GM23338 (cell line): ENCODE measurements at regions not wholly inside any gene's neighbourhood (a gene's known extent, or its start where the extent isn't known, plus 50 kb on each side); places are given as distances from the start of the nearest gene placed in this dataset.

Source experiments
- ATAC-seq: fragments of 200-7000 bp; cut with Tn5 transposase; 3 replicates; pipeline ENCODE4 v1.9.1; 2020
- DNase-seq: peaks from one replicate; pipeline ENCODE4 v3.0.0-alpha.2; 2015; ENCODE audit warnings: low spot score
- H2AFZ ChIP-seq: fragments of 200-600 bp; sonication (generic); 2 replicates; pipeline ENCODE4 v1.8.0; 2016; ENCODE audit warnings: antibody characterized with exemption, mild to moderate bottlenecking, moderate library complexity
- H3F3A ChIP-seq: fragments of 200-600 bp; sonication (generic); replicated peaks from 2 replicates; pipeline ENCODE4 v1.8.0; 2017; ENCODE audit warnings: antibody characterized with exemption, mixed run types, low read depth
- H3K27ac ChIP-seq: fragments of 200-600 bp; sonication (generic); 2 replicates; pipeline ENCODE4 v1.6.1; 2016; ENCODE audit warnings: low read depth
- H3K27me3 ChIP-seq: fragments of 200-600 bp; sonication (generic); 2 replicates; pipeline ENCODE4 v1.8.0; 2016; ENCODE audit warnings: mild to moderate bottlenecking, mixed run types, moderate library complexity; ENCODE audit not compliant: insufficient read depth
- H3K36me3 ChIP-seq: fragments of 200-600 bp; sonication (generic); 2 replicates; pipeline ENCODE4 v1.8.0; 2016; ENCODE audit warnings: mild to moderate bottlenecking; ENCODE audit not compliant: insufficient read depth
- H3K4me1 ChIP-seq: fragments of 200-600 bp; sonication (generic); 2 replicates; pipeline ENCODE4 v1.8.0; 2016; ENCODE audit warnings: mild to moderate bottlenecking, moderate library complexity; ENCODE audit not compliant: insufficient read depth
- H3K4me2 ChIP-seq: fragments of 200-600 bp; sonication (generic); 2 replicates; pipeline ENCODE4 v1.7.1; 2017; ENCODE audit warnings: mixed run types
- H3K4me3 ChIP-seq: fragments of 200-600 bp; sonication (generic); 2 replicates; pipeline ENCODE4 v1.6.1; 2016; ENCODE audit warnings: mixed run types
- H3K79me2 ChIP-seq: fragments of 200-600 bp; sonication (generic); replicated peaks from 2 replicates; pipeline ENCODE4 v1.8.0; 2017; ENCODE audit warnings: mild to moderate bottlenecking; ENCODE audit not compliant: insufficient read depth
- H3K9me2 ChIP-seq: fragments of 200-600 bp; sonication (generic); 2 replicates; pipeline ENCODE4 v1.8.0; 2017; ENCODE audit not compliant: insufficient read depth
- H4K20me1 ChIP-seq: fragments of 200-600 bp; sonication (generic); replicated peaks from 2 replicates; pipeline ENCODE4 v1.8.0; 2017; ENCODE audit warnings: mild to moderate bottlenecking; ENCODE audit not compliant: insufficient read depth
- H3K27ac Mint-ChIP-seq: 2 replicates; pipeline ENCODE4 v1.8.0; 2020; ENCODE audit warnings: inconsistent platforms, mild to moderate bottlenecking, moderate library complexity, mixed read lengths
- H3K27me3 Mint-ChIP-seq: 3 replicates; pipeline ENCODE4 v1.8.0; 2022; ENCODE audit warnings: low read depth, mild to moderate bottlenecking, moderate library complexity, mixed read lengths, inconsistent platforms; ENCODE audit not compliant: insufficient read depth, poor library complexity
- H3K36me3 Mint-ChIP-seq: 3 replicates; pipeline ENCODE4 v1.8.0; 2021; ENCODE audit warnings: low read depth, mild to moderate bottlenecking, inconsistent platforms, moderate library complexity, mixed read lengths
- H3K4me1 Mint-ChIP-seq: 3 replicates; pipeline ENCODE4 v1.8.0; 2020; ENCODE audit warnings: mild to moderate bottlenecking, inconsistent platforms, mixed read lengths
- H3K4me3 Mint-ChIP-seq: 3 replicates; pipeline ENCODE4 v1.8.0; 2021; ENCODE audit warnings: moderate library complexity, mild to moderate bottlenecking, inconsistent platforms, mixed read lengths
- H3K9me3 Mint-ChIP-seq: 3 replicates; pipeline ENCODE4 v1.8.0; 2020; ENCODE audit warnings: moderate library complexity, mild to moderate bottlenecking, inconsistent platforms, mixed read lengths
- EZH2 ChIP-seq: fragments of 200-600 bp; sonication (generic); IDR thresholded peaks from one replicate; pipeline ENCODE4 v1.8.0; 2017; ENCODE audit warnings: antibody characterized with exemption, mild to moderate bottlenecking, low read depth; ENCODE audit not compliant: unreplicated experiment
- EZH2phosphoT487 ChIP-seq: fragments of 200-600 bp; sonication (generic); IDR thresholded peaks from one replicate; pipeline ENCODE4 v1.8.1; 2018; ENCODE audit warnings: antibody characterized with exemption; ENCODE audit not compliant: unreplicated experiment
- JUNB ChIP-seq: IDR thresholded peaks from one replicate; pipeline ENCODE4 v1.6.1; 2016; ENCODE audit warnings: antibody characterized with exemption; ENCODE audit not compliant: unreplicated experiment
- NANOG ChIP-seq: IDR thresholded peaks from 2 replicates; pipeline ENCODE4 v1.6.1; 2016; ENCODE audit warnings: antibody characterized with exemption, borderline replicate concordance
- POLR2AphosphoS5 ChIP-seq: IDR thresholded peaks from 2 replicates; pipeline ENCODE4 v1.6.1; 2016; ENCODE audit warnings: antibody characterized with exemption, low read depth
- ZNF114 ChIP-seq: fragments of 250-450 bp; sonication (Bioruptor Pico); IDR thresholded peaks from 2 replicates; pipeline ENCODE4 v1.5.0; 2020; ENCODE audit warnings: mild to moderate bottlenecking, moderate library complexity
- ZNF331 ChIP-seq: fragments of 250-450 bp; sonication (Bioruptor Pico); IDR thresholded peaks from 2 replicates; pipeline ENCODE4 v1.5.0; 2020; ENCODE audit warnings: low read depth, mild to moderate bottlenecking, moderate library complexity
- TF ChIP-seq, protein P1 (sequence below): IDR thresholded peaks from 2 replicates; pipeline ENCODE4 v1.6.1; 2016; ENCODE audit warnings: antibody characterized with exemption
- TF ChIP-seq, protein P2 (sequence below): IDR thresholded peaks from one replicate; pipeline ENCODE4 v1.6.1; 2018; ENCODE audit warnings: antibody characterized with exemption; ENCODE audit not compliant: unreplicated experiment
- TF ChIP-seq, protein P3 (sequence below): fragments of 250-450 bp; sonication (Bioruptor Pico); IDR thresholded peaks from 2 replicates; pipeline ENCODE4 v1.5.0; 2020; ENCODE audit warnings: mild to moderate bottlenecking, moderate library complexity

DNA sequence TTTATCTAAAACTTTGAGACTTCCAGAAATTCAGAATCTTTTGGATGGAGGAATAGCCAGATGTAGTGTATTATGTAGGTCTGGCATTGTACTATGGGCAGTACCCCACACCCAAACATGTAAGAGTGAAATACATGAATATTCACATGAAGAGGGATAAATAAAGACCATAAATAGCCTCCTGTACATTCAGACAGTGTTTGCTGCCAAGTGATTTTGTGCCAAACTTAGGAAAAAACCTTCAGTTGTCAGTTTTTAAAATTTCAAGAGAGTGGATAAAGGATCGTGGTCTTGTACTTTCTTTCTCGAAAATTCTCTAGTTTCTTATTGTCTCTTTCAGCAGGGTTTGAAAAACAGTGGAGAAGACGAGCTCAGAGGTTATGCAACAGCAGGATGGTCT is 150.3 kb upstream of the LARGE1 start:
- H3K4me3 Mint-ChIP-seq, result no peak overlapping the region
- ATAC-seq (no peak), DNase-seq (no peak)
- Histone ChIP-seq H3K9me2 (peaks cover 7% of the 10 kb centered on the region; the same call in 1 of the 2 replicates), H3K4me3 (no peak overlapping the region), H3K79me2 (no peaks in the 10 kb centered on the region), H3K27ac (no peak overlapping the region), H3F3A (no peaks in the 10 kb centered on the region), H3K4me1 (no peaks in the 10 kb centered on the region), H3K4me2 (no peak overlapping the region), H2AFZ (no peak overlapping the region), H3K36me3 (no peaks in the 10 kb centered on the region), H3K27me3 (no peaks in the 10 kb centered on the region), H4K20me1 (no peaks in the 10 kb centered on the region)
- TF ChIP-seq ZNF114 (CRISPR knock-in tag) (no peak), POLR2AphosphoS5 (no peak), EZH2 (no peak), ZNF331 (CRISPR knock-in tag) (no peak), EZH2phosphoT487 (no peak), JUNB (no peak), NANOG (no peak)
- TF ChIP-seq, protein P1, sequence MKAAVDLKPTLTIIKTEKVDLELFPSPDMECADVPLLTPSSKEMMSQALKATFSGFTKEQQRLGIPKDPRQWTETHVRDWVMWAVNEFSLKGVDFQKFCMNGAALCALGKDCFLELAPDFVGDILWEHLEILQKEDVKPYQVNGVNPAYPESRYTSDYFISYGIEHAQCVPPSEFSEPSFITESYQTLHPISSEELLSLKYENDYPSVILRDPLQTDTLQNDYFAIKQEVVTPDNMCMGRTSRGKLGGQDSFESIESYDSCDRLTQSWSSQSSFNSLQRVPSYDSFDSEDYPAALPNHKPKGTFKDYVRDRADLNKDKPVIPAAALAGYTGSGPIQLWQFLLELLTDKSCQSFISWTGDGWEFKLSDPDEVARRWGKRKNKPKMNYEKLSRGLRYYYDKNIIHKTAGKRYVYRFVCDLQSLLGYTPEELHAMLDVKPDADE, result no peak
- TF ChIP-seq, protein P2, sequence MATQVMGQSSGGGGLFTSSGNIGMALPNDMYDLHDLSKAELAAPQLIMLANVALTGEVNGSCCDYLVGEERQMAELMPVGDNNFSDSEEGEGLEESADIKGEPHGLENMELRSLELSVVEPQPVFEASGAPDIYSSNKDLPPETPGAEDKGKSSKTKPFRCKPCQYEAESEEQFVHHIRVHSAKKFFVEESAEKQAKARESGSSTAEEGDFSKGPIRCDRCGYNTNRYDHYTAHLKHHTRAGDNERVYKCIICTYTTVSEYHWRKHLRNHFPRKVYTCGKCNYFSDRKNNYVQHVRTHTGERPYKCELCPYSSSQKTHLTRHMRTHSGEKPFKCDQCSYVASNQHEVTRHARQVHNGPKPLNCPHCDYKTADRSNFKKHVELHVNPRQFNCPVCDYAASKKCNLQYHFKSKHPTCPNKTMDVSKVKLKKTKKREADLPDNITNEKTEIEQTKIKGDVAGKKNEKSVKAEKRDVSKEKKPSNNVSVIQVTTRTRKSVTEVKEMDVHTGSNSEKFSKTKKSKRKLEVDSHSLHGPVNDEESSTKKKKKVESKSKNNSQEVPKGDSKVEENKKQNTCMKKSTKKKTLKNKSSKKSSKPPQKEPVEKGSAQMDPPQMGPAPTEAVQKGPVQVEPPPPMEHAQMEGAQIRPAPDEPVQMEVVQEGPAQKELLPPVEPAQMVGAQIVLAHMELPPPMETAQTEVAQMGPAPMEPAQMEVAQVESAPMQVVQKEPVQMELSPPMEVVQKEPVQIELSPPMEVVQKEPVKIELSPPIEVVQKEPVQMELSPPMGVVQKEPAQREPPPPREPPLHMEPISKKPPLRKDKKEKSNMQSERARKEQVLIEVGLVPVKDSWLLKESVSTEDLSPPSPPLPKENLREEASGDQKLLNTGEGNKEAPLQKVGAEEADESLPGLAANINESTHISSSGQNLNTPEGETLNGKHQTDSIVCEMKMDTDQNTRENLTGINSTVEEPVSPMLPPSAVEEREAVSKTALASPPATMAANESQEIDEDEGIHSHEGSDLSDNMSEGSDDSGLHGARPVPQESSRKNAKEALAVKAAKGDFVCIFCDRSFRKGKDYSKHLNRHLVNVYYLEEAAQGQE, result no peak
- TF ChIP-seq, protein P3, sequence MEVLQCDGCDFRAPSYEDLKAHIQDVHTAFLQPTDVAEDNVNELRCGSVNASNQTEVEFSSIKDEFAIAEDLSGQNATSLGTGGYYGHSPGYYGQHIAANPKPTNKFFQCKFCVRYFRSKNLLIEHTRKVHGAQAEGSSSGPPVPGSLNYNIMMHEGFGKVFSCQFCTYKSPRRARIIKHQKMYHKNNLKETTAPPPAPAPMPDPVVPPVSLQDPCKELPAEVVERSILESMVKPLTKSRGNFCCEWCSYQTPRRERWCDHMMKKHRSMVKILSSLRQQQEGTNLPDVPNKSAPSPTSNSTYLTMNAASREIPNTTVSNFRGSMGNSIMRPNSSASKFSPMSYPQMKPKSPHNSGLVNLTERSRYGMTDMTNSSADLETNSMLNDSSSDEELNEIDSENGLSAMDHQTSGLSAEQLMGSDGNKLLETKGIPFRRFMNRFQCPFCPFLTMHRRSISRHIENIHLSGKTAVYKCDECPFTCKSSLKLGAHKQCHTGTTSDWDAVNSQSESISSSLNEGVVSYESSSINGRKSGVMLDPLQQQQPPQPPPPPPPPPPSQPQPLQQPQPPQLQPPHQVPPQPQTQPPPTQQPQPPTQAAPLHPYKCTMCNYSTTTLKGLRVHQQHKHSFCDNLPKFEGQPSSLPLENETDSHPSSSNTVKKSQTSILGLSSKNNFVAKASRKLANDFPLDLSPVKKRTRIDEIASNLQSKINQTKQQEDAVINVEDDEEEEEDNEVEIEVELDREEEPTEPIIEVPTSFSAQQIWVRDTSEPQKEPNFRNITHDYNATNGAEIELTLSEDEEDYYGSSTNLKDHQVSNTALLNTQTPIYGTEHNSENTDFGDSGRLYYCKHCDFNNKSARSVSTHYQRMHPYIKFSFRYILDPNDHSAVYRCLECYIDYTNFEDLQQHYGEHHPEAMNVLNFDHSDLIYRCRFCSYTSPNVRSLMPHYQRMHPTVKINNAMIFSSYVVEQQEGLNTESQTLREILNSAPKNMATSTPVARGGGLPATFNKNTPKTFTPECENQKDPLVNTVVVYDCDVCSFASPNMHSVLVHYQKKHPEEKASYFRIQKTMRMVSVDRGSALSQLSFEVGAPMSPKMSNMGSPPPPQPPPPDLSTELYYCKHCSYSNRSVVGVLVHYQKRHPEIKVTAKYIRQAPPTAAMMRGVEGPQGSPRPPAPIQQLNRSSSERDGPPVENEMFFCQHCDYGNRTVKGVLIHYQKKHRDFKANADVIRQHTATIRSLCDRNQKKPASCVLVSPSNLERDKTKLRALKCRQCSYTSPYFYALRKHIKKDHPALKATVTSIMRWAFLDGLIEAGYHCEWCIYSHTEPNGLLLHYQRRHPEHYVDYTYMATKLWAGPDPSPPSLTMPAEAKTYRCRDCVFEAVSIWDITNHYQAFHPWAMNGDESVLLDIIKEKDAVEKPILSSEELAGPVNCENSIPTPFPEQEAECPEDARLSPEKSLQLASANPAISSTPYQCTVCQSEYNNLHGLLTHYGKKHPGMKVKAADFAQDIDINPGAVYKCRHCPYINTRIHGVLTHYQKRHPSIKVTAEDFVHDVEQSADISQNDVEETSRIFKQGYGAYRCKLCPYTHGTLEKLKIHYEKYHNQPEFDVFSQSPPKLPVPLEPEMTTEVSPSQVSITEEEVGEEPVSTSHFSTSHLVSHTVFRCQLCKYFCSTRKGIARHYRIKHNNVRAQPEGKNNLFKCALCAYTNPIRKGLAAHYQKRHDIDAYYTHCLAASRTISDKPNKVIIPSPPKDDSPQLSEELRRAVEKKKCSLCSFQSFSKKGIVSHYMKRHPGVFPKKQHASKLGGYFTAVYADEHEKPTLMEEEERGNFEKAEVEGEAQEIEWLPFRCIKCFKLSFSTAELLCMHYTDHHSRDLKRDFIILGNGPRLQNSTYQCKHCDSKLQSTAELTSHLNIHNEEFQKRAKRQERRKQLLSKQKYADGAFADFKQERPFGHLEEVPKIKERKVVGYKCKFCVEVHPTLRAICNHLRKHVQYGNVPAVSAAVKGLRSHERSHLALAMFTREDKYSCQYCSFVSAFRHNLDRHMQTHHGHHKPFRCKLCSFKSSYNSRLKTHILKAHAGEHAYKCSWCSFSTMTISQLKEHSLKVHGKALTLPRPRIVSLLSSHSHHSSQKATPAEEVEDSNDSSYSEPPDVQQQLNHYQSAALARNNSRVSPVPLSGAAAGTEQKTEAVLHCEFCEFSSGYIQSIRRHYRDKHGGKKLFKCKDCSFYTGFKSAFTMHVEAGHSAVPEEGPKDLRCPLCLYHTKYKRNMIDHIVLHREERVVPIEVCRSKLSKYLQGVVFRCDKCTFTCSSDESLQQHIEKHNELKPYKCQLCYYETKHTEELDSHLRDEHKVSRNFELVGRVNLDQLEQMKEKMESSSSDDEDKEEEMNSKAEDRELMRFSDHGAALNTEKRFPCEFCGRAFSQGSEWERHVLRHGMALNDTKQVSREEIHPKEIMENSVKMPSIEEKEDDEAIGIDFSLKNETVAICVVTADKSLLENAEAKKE (CRISPR knock-in tag), result no peak
- peaks cover 2% of the 10 kb centered on the region for H3K27me3 Mint-ChIP-seq
- no peaks in the 10 kb centered on the region for H3K36me3 Mint-ChIP-seq
- no peaks in the 10 kb centered on the region for H3K4me1 Mint-ChIP-seq
- H3K9me3 Mint-ChIP-seq, result peaks cover 11% of the 10 kb centered on the region; the same call in 2 of the 3 replicates
- H3K27ac Mint-ChIP-seq, result no peak overlapping the region
